Renal cortex interstitium (tissue), 11 donors: ENCODE measurements at regions not wholly inside any gene's neighbourhood (a gene's known extent, or its start where the extent isn't known, plus 50 kb on each side); places are given as distances from the start of the nearest gene placed in this dataset.
"Not testable (repeated sequence)": the region's sequence is repeated elsewhere in the genome, so short reads cannot be mapped to it uniquely, and the experiment has no call there.

ENCODE experiments used
- DNase-seq, 11 donors: peaks; one replicate each; pipeline ENCODE4 v3.0.0-alpha.2; 2013; ENCODE audit warnings: low read depth in 9 of 11, low spot score in 4 of 11; ENCODE audit errors: extremely low read depth in 1 of 11

DNA sequence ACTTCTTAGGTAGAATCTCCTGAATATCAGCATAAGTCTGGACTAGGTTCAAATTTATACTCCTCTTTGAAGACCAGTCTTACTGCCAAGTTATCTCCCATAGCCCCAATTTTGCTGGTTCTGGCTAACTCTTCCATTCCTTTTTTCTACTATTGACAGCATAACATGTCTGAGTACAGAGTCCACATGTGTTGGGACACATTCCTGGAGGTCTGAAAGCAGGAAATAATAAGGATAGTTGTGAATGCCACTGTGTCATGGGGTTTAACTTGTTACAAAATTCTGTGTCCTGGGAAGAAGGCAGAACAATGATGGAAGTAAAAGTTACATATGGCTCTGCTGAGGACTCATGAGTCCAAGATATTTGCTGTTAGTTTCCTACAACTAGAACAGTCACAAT is 57.4 kb upstream of the ZBTB20 start:
- no peak for DNase-seq

DNA sequence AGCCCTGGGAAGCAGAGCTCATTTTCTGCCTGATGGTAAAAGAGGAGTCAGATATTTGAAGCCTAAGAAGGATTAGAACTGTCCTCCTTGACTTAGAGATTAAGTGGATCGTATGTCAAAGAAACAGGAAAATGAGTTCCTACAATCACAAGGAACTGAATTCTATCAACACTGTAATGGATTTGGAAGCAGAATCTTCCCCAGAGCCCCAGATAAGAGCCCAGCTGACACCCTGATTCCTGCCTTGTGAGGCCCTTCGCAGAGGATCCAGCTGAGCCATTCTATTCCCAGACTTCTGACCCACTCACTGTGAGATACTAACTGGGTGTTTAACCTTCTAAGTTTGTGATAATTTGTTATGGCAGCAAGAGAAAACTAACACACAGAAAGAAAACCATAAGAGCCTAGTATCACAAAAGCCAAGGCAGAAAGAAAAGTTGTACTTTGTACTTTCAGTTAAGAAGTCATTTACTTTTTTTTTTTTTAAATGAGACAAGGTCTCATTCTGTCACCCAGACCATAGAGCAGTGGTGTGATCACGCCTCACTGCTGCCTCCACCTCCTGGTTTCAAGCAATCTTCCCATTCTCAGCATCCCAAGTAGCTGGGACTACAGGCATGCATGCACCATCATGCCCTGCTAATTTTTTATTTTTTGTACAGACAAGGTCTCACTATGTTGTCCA is 61.1 kb upstream of the ZBTB20 start:
- DNase-seq: no peak

DNA sequence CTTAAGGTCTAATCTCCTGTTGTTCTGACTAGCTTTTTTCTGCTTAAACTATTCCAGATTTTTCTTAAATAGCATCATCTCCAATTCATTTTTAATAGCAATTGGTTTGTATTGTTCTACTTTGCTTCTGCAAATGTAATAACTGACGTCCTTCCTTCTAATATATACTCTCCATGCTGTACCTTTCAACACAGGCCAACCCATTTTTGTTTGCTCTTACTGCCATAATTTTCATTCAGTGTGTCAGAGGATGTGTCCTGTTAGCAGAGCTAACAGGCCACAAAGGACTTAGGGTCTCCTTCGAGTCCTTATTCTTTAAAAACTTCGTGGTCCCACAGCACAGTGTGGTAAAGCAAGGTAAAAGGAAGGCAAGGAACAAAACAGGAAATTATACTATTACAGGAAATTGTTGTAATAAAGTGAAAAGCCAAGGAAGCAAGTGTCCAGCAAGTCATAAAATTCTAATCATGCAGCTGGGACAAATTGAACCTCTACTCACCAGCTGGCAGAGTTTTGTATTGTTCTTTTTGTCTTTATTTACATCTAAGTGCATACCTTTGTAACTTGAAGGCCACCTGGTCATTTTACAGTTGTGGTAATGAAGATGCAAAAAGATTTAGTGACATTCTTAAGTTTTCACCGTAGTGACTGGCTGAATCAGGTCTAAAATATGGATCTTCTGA is 64.9 kb upstream of the ZBTB20 start:
- DNase-seq: no peak

DNA sequence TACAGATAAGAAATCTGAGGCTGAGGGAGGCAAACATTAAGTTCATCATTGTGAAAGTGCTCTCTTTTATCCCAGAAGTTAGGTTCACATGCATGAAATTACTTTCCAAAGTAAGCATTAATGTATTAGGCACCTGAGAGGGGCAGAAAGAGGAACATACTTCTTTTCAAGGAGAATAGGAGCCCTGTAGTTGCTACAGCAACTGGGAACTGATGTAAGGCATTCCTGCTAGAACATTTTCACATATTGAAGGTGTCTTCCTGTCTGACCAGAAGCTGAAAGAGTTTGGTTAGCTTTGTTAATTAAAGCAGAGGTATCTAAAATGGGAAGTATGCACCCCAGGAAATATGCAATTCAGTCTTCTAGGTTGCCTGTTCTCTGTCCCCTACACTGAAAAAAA is 65.5 kb upstream of the ZBTB20 start:
- DNase-seq: no peak

DNA sequence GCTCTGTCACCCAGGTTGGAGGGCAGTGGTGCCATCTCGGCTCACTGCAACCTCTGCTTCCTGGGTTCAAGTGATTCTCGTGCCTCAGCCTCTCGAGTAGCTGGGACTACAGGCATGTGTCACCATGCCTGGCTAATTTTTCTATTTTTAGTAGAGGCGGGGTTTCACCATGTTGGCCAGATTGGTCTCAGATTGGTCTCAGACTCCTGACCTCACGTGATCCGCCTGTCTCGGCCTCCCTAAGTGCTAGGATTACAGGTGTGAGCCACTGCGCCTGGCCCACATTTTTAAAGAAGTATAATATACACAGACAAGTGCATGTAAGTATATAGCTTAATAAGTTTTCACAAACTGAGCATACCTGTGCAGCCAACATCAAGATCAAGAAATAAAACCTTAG is 66.0 kb upstream of the ZBTB20 start:
- not testable (repeated sequence) for DNase-seq

DNA sequence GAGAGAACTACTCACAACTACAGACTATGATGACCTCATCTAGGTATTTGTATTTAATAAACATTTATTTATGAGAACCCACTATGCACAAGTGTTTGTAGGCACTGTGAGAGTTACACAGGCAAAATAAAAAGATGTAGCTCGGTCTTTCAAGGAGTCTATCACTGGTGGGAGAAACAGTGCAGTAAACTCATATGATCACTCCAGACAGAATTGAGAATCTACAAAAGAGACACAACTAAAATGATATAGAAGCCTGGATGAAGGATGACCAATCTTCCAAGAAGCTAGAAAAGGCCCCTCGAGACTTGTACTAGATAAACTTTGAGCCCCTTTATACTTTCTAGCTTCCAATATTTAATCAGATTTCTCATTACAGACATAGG is 70.2 kb upstream of the ZBTB20 start:
- DNase-seq: no peak

DNA sequence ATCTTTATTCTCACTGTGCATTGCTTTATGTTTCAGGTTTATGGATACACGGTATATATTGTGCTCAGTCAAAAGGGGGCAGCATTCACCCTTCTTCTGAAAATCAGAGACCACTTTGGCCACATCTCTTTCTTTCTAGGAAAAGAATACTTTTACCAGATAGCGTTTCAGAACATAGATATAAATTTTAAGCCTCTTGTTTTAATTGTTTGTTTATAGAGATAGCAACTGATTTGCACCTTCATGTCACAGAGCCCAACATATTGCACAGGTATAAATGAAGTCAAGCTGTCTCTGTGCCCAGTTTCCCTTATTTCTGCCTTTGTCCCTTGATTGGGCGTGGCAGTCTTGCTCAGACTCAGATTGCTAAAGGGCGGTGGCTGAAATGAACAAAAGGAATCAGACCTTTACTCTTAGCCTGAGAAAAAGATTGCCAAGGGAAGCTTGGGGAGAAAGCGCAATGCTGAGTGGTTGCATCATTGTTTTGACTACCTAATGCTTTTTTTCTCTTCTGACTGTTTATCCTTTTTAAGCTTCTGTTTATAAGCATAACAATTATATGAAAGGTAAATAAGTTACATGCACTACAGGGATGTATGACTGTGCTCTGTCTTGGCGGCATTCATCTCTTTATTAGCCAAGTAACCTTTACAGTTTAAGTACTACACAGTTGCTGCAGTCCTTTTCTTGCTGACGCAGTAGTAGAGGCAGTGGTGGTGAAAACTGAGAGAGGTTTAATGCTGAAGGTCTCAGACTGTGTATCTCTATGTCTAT is 70.8 kb upstream of the ZBTB20 start:
- peak; percentile 18 to 57 (median 45) for DNase-seq

DNA sequence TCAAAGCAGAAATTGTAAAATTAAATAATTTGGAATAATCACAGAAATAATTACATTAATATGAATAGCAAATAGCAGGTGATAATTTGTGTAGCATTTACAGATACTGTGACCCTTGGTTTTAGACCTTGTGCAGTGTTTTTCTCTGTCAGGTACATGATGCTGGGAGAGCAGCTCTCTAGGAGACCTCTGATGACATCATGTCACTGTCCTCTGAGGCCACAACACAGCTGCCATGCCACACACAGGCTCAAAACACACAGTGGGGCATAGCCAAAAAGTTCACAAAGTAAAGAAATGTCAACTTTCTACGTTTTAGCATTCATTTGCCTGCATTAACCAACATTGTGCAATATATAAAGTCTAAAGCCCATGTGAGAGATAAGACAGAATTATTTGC is 71.8 kb upstream of the ZBTB20 start:
- no peak for DNase-seq

DNA sequence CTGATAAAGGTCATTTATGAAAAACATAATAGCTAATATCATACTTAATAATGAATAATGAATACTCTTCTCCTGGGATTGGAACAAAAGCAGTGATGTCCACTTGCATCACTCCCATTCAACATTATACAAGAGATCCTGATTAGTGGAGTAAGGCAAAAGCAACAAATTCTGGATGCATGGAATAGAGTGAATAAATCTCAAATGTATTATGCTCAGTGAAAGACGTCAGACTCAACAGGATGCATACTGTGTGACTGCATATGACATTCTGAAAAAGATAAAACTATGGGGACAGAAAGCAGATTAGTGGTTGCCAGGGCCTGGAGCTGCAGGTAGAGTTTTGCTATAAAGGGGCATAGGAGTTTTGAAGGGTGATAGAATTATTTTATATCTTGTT is 77.6 kb upstream of the ZBTB20 start:
- no peak for DNase-seq

DNA sequence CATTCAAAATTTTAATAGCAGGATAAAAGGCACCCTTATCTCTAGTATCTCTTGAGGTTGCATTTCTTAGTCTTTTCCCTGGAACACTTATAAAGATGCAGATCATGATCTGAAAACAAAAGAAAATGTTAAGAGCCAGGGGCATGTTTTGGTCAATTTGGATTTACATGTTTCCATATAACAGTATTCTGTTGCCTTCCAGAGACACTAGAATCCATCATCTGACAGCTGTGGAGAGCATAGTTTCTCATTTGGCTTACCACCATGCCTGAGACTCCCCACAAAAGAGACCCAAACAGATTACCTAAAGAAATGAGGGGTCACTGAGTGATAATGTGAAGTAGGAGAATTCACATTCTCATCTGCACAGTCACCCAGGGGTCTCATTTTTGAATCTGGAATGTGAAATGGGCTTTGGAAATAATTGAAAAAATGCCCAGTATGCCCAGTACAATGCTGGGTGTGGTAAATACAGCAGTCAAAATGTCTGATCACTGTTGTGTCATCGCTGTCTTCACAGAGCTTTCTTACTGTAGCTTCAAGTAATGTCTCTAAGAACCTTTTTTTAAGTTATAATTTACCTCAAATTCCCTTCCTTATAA is 79.9 kb upstream of the ZBTB20 start:
- DNase-seq: no peak

DNA sequence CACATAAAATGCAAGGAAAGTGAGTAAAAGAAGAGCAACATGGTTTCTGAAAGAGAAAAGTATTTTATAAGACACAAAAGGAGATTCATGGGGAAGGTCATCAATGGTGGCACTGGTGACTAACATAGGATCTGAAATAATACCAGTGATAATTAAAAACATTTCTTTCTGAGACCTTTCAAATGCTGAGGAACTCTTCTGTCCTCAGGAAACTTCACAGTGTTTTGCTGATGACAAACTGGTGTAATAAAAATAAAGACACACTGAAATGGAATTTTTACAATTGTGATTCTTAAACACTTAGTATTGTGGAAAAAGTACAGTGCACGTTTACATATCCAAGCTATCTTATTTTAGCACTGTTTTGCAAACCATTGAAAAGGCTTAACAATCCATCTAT is 80.4 kb upstream of the ZBTB20 start:
- DNase-seq: no peak

DNA sequence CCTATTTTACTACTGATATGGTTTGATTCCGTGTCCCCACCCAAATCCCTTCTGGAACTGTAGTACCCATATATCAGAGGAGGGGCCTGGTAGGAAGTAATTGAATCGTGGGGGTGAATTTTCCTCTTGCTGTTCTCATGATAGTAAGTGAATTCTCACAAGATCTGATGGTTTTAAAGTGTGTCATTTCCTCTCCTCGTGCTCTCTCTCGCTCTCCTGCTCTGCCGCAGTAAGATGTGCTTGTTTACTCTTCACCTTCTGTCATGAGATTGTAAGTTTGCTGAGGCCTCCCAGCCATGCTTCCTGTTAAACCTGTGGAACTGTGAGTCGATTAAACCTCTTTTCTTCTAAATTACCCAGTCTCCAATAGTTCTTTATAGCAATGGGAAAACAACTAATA is 81.2 kb upstream of the ZBTB20 start:
- no peak for DNase-seq

DNA sequence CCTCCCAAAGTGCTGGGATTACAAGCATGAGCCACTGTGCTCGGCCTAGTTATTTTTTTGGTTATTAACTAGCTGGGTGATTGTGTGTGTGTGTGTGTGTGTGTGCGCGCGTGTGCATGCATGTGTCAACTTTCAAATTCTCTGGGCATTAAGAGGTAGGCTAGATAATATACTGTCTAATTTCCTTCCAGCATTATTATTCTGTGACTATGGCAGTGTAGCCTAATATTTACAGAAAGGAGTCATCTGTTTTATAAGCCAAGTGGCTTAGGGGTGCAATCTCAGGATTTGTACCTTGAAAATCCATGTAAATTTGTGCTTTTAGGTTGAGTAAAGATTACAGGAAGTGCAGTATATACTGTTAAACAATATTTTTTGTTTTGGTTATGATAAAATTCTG is 85.1 kb upstream of the ZBTB20 start:
- no peak for DNase-seq

DNA sequence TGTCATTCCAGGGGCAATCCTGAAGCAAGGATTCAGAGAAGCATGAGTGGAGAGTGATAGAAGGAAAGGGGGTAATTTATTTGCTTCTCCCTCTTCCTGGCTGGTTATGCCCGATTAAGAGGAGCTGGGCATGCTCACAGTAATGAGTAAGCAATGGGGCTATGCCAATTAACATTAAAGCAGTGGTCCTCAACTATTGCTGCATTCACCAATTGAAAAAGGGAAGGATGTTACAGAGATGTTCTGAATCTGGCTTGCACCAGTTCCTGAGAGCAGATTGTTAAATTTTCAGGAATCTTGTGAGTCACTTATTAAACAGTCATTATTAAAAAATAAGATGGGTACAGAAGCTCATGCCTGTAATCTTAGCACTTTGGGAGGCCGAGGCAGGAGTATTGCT is 85.9 kb upstream of the ZBTB20 start:
- DNase-seq: no peak

DNA sequence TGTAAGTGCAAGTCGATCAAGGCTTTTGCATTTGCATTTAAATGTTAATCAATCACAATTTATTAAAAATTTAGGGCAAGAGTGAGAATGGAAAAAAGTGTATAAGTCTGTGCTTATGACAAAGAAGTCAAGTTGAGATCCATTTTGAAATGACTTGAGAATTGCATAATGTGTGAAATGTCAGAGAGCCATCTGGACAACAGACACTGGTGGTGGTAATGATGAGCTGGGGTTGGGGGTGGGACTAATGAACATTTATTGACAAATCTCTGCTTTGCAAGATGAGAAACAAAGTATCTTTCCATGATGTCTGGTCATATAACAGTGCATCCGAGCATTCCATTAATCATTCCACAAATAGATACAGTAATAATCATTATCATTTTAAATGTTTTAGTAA is 89.4 kb upstream of the ZBTB20 start:
- DNase-seq: no peak

DNA sequence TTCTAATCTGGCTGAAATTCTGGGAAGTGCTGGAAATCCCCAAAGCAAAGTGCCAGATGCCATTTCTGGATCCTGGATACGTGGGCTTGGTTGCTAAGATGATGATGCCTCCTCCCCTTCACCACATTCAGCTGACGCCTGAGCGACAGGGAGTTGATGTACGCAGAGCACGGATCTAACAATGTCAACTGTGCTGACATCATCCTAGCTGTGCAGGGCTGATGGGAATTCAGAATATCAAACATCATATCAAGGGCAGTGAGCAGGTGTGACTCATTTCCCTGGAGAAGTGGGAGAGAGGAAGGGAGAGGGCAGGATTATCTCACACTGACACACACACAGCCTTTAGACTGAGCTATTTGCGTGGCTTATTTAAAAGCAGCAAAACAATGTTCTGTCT is 92.6 kb upstream of the ZBTB20 start:
- DNase-seq: no peak

DNA sequence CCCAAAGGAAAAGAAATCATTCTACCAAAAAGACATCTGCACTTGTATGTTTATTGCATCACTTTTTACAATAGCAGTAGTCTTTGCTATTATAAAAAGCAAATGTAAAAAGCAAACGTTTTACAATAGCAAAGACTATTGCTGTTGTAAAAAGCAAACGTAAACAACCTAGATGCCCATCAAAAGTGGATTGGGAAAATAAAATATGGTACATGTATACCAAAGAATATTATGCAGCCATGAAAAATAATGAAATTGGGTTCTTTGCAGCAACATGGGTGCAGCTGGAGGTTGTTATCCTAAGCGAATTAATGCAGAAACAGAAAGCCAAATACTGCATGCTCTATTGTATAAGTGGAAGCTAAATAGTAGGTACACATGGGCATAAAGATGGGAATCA is 97.3 kb upstream of the ZBTB20 start:
- no peak for DNase-seq

DNA sequence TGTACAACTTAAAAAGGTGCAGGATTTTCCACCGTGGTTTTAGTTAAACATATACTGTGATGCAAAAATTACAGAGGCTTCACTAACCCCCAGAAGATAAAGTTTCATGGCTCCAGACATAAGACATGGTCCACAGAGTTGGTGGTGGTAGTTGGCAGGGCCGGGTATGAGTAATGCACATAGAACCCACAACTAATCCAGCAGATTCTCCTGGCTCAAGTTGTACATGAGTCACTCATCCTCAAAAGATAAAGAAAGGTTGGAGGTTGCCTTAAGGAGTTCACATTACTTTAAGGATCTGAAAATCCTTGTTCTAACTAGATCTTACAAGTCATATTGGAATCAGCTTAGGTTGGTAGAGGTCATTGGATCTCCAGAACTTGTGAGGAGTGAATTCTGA is 98.3 kb upstream of the ZBTB20 start:
- no peak for DNase-seq

DNA sequence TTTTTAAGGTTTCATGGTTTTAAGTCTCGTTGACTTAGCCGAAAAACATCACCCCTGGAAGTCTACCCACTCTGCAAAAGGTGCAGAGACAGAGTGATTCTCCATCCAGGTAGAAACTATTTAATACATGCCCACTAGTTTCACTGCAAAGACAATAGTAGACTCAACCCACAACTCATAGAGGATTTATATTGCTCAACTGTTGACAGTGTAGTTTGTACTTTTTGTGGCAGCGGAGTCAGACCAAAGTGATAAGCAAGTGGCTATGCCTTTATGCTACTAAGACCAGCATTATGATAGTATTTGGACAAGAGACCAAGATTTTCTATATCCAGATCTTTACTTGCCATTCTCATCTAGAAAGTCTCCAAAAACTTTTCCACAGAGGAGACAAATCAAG is 98.8 kb upstream of the ZBTB20 start:
- no peak for DNase-seq

DNA sequence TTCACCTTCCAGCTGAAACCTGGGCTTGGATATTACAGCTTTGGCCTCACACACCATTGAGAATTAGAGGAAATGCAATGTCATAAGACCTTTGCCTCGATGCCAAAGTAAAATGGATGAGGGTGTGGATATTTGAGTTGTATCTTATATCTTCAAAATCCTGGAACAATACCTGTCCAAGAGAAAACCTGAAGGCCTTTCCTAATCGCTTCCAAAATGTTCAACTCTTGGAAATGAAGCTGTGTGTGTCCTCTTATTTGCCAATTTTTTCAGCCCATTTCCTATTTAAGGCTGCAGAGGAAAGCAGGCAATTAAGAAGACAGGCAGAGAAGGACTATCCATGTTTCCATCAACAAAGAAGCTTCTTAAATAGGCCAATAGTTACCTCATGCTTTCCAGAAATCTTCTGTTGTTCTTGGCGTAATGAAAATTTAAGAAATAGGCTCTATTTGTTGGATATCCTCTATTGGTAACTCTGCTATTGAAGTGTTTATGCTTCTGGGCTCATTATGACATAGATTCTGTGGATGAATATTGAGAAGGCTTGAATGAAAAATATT is 99.5 kb upstream of the ZBTB20 start:
- DNase-seq: no peak
